ENCODE measurements at regions not wholly inside any gene's neighbourhood (a gene's known extent, or its start where the extent isn't known, plus 50 kb on each side); places are given as distances from the start of the nearest gene placed in this dataset.

- ATAC-seq (no peak), DNase-seq (ENCODE audit: low read depth, low spot score) (no peak)
- H3K4me3 ChIP-seq (ENCODE audit: low read depth in 2 of 2, low read length in 2 of 2) = no peak overlapping the region
- ChIA-PET CTCF (no interaction called here), POLR2A (no interaction called here)
- intact Hi-C loops (cut with micrococcal nuclease; ENCODE audit: unreplicated experiment) = no loop called here
- no TSS peak for BruUV-seq (replicated peaks)
- no peak overlapping the region for H3K27ac ChIP-seq (ENCODE audit: low read length)
- H3K4me1 ChIP-seq (ENCODE audit: control insufficient read depth, insufficient read depth, low read length) = no peaks in the 10 kb centered on the region
- H3K9me3 ChIP-seq (ENCODE audit: control insufficient read depth, insufficient read depth, low read depth, low read length) = no peaks in the 10 kb centered on the region
- TF ChIP-seq CTCF (IDR thresholded peaks at IDR 0.05) = no peak
- no peak for TF ChIP-seq SIN3A (IDR thresholded peaks at IDR 0.05; ENCODE audit: borderline replicate concordance, insufficient read depth, low read depth, low read length)
- no peak for TF ChIP-seq TCF7L2 (IDR thresholded peaks at IDR 0.05; ENCODE audit: low read depth, low read length)
- no peak for TF ChIP-seq REST (IDR thresholded peaks at IDR 0.05; ENCODE audit: insufficient read depth in 1 of 2, low read depth in 2 of 2, low read length in 1 of 2)
- no peak for TF ChIP-seq POLR2AphosphoS5 (IDR thresholded peaks at IDR 0.05; ENCODE audit: low read depth, low read length)
- in situ Hi-C loops (cut with HindIII; ENCODE audit: low pct_unique_long_range_greater_than_20kb, low sequenced_read_pairs) = no loop called here
- no peaks in the 10 kb centered on the region for H3K27me3 ChIP-seq (ENCODE audit: control insufficient read depth, insufficient read depth, low read length)
- H3K36me3 ChIP-seq (ENCODE audit: control insufficient read depth, insufficient read depth, low read length) = no peaks in the 10 kb centered on the region
Observed at GRCh38 chr6:4676016-4676415, 100.2 kb upstream of the CDYL start.

DNA sequence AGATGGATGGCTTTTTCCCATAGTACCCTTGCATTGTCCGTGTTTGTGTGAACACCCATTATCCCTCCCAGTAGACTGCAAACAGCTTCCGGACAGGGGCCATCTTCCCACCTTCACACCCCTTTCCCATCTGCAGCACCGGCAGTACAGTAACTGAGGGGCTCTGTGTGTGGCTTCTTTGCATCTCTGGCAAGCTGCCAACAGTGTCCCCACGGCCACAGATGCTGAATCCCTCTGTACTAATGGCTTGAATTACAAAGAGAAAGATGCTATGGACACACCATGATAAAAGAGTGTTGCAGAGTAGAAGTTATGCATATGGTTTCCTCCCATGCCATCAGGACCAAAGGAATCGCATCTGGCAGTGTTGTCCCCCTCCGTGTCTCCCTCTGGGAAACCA is 101.1 kb upstream of the CDYL start:
- in situ Hi-C loops (cut with HindIII; ENCODE audit: low pct_unique_long_range_greater_than_20kb, low sequenced_read_pairs) = no loop called here
- no peak overlapping the region for H3K4me3 ChIP-seq (ENCODE audit: low read depth in 2 of 2, low read length in 2 of 2)
- no peak for DNase-seq (ENCODE audit: low read depth, low spot score)
- no peaks in the 10 kb centered on the region for H3K27me3 ChIP-seq (ENCODE audit: control insufficient read depth, insufficient read depth, low read length)
- no peaks in the 10 kb centered on the region for H3K36me3 ChIP-seq (ENCODE audit: control insufficient read depth, insufficient read depth, low read length)
- ChIA-PET POLR2A (no interaction called here), CTCF (no interaction called here)
- H3K27ac ChIP-seq (ENCODE audit: low read length) = no peak overlapping the region
- no peaks in the 10 kb centered on the region for H3K9me3 ChIP-seq (ENCODE audit: control insufficient read depth, insufficient read depth, low read depth, low read length)
- no peak for TF ChIP-seq SIN3A (IDR thresholded peaks at IDR 0.05; ENCODE audit: borderline replicate concordance, insufficient read depth, low read depth, low read length)
- TF ChIP-seq TCF7L2 (IDR thresholded peaks at IDR 0.05; ENCODE audit: low read depth, low read length) = no peak
- TF ChIP-seq REST (IDR thresholded peaks at IDR 0.05; ENCODE audit: insufficient read depth in 1 of 2, low read depth in 2 of 2, low read length in 1 of 2) = no peak
- no peak for TF ChIP-seq CTCF (IDR thresholded peaks at IDR 0.05)
- no peak for TF ChIP-seq POLR2AphosphoS5 (IDR thresholded peaks at IDR 0.05; ENCODE audit: low read depth, low read length)
- intact Hi-C loops (cut with micrococcal nuclease; ENCODE audit: unreplicated experiment) = no loop called here
- no peaks in the 10 kb centered on the region for H3K4me1 ChIP-seq (ENCODE audit: control insufficient read depth, insufficient read depth, low read length)
- ATAC-seq = no peak
- no TSS peak for BruUV-seq (replicated peaks)

Data from Panc1 (cell line).